ENCODE measurements at regions not wholly inside any gene's neighbourhood (a gene's known extent, or its start where the extent isn't known, plus 50 kb on each side); places are given as distances from the start of the nearest gene placed in this dataset.
A peak's percentile ranks its signal among the peaks of the same experiment; 100 is the strongest.

DNA sequence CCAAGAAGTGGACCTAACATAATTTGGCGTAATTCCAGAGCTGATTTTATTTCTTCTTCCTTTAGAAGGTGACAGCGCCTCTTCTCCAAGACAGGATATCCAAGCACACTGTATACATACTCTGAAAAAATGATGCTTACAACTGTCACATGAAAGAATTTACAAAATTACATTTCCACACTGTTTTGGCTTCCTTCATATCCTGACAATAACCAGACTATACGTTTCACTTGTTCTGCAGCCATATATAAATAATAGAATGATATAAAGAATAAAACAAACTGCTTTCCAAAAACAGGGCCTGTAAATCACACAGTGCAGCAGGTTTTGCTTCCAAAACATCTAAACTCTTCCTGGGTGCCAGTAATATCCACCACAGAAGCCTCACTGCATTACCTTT, 141.6 kb downstream of the FBXO8 start:
- H3K4me3 ChIP-seq, result no peak overlapping the region
- no peaks in the 10 kb centered on the region for H3K9me3 ChIP-seq (replicated peaks)
- H3K4me1 ChIP-seq (replicated peaks), result no peaks in the 10 kb centered on the region
- peaks cover 17% of the 10 kb centered on the region for H3K27me3 ChIP-seq (replicated peaks)
- no peak overlapping the region for H3K27ac ChIP-seq
- no peaks in the 10 kb centered on the region for H3K36me3 ChIP-seq
- no peak for DNase-seq (ENCODE audit: low read depth in 1 of 2, low spot score in 2 of 2)

DNA sequence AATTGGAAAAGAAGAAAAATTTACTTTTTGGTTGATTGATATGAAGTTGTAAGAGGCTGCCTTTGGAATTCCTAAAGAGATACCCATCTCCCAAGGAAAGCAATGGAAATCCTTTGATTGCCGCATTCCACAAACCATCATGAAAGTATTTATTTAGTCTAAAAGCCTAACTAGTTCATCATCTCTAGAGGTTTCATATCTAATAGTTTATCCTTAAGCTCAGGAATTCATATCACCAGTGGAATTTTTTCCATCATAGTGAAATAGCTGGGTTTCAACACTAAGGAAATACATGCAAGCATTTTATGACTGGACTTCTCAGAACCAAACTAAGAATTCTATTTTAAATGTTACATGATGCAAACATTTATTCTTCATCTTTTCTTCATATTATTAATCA, 144.9 kb downstream of the FBXO8 start:
- H3K4me3 ChIP-seq, result no peak overlapping the region
- H3K4me1 ChIP-seq (replicated peaks), result no peaks in the 10 kb centered on the region
- no peaks in the 10 kb centered on the region for H3K36me3 ChIP-seq
- DNase-seq (ENCODE audit: low read depth in 1 of 2, low spot score in 2 of 2), result no peak
- H3K27me3 ChIP-seq (replicated peaks), result peaks cover 9% of the 10 kb centered on the region
- no peaks in the 10 kb centered on the region for H3K9me3 ChIP-seq (replicated peaks)
- H3K27ac ChIP-seq, result no peak overlapping the region

DNA sequence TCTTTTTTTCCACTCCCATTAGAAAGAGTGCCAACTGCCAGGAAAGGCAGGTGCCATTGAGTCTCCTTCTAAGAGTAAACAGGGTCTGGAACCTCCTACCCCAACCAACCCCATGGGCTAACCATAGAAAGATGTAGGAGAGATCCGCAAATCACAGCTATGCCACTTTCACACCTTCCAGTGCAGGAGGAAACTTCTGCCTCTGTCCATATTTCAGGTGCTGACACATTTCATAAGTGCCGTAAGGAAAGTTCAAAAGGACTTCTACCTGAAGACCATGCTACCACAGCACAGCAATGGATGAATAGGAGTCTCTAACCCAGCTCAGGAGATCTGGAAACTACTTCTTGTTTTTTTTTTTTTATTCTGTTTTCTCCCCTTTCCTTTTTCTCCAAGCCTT, 145.8 kb downstream of the FBXO8 start:
- Histone ChIP-seq H3K9me3 (replicated peaks) (no peaks in the 10 kb centered on the region), H3K4me1 (replicated peaks) (no peaks in the 10 kb centered on the region), H3K4me3 (no peak overlapping the region), H3K27me3 (replicated peaks) (peaks cover 9% of the 10 kb centered on the region), H3K27ac (no peak overlapping the region), H3K36me3 (no peaks in the 10 kb centered on the region)
- DNase-seq (ENCODE audit: low read depth in 1 of 2, low spot score in 2 of 2), result no peak

DNA sequence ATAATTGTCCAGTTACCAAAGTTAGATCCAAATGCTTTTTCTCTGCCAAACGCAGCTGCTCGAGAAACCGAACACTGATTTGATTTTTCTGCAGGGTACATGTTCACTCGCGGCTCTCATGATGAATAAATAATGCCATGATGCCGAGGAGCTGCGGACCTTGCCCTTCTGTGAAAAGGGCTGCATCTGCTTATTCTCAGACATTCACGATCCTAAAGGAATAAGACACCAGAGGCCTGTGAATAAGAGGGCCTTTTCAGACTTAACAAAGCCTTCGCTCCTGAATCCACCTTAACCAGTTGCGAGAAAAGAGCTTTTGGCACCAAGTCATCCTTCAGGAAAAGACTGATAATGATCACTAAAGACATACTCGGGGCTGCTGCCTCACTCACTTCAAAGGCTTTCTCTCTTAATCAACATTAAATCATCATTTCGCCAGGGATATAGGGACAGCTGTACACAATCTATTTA, 147.5 kb downstream of the FBXO8 start:
- H3K27me3 ChIP-seq (replicated peaks), result peaks cover 4% of the 10 kb centered on the region; the same call in 1 of the 2 replicates
- no peak overlapping the region for H3K27ac ChIP-seq
- H3K9me3 ChIP-seq (replicated peaks), result no peaks in the 10 kb centered on the region
- no peak for DNase-seq (ENCODE audit: low read depth in 1 of 2, low spot score in 2 of 2)
- H3K36me3 ChIP-seq, result no peaks in the 10 kb centered on the region
- H3K4me1 ChIP-seq (replicated peaks), result no peaks in the 10 kb centered on the region
- no peak overlapping the region for H3K4me3 ChIP-seq

DNA sequence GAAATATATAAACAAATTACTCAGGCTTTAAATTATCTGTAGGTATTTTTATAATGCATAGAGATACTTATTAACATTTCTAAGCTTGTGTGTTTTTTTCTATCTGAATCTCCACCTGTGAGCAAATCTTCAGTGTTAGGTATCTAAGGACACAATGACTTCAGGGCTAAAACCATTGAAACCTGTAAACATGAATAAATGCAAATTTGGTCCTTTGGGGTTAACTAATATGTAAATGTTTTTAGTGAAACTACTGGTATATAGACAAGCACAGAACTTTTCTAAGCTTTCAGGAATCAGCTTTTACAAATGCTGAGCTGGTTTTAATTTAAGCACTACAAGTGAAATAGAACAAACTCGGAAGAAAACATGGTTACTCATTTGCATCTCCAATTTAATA, 147.9 kb downstream of the FBXO8 start:
- no peak overlapping the region for H3K27ac ChIP-seq
- H3K4me3 ChIP-seq, result no peak overlapping the region
- H3K4me1 ChIP-seq (replicated peaks), result no peaks in the 10 kb centered on the region
- H3K27me3 ChIP-seq (replicated peaks), result peaks cover 4% of the 10 kb centered on the region; the same call in 1 of the 2 replicates
- DNase-seq (ENCODE audit: low read depth in 1 of 2, low spot score in 2 of 2), result no peak
- no peaks in the 10 kb centered on the region for H3K36me3 ChIP-seq
- H3K9me3 ChIP-seq (replicated peaks), result no peaks in the 10 kb centered on the region

DNA sequence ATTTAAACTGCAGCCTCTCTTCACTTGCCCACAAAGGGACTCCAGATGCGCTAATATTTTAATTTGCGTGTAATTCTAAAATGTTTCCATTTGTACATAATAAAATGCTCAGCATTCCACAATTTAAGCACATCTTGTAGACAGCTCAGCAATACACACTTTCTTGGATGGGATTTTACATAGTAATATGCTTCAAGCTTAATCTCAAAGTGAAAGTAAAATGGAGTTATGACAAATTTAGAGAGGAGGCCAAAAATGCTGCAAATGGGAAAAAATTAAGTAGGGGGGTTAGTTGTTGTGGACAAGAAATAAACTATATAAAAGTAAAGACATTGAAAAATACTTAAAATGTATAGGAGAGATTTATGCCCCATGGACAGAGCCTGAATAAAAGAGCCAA, 149.1 kb downstream of the FBXO8 start:
- Histone ChIP-seq H3K27me3 (replicated peaks) (peaks cover 4% of the 10 kb centered on the region; the same call in 1 of the 2 replicates), H3K9me3 (replicated peaks) (no peaks in the 10 kb centered on the region), H3K27ac (no peak overlapping the region), H3K4me1 (replicated peaks) (no peaks in the 10 kb centered on the region), H3K4me3 (no peak overlapping the region), H3K36me3 (no peaks in the 10 kb centered on the region)
- DNase-seq (ENCODE audit: low read depth in 1 of 2, low spot score in 2 of 2), result no peak

DNA sequence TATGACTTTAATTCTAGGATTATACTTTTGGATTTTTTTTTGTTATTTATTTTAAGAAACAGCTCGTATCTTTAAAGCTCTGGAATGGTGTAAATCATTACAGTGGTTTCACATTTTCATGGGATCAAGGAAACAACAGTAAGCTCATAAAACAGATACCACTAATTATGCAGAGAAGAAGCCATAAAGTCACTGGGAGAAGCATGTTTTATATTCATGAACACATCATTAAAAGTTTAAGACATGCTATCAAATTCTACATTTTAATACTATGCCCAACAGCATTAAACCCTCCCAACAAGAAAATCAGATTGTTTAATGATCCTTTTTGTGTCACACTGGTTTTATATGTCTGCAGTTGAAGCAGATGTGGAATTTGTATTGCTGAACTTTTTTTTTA, 149.9 kb downstream of the FBXO8 start:
- H3K27ac ChIP-seq, result no peak overlapping the region
- H3K4me1 ChIP-seq (replicated peaks), result no peaks in the 10 kb centered on the region
- peaks cover 4% of the 10 kb centered on the region; the same call in 1 of the 2 replicates for H3K27me3 ChIP-seq (replicated peaks)
- no peaks in the 10 kb centered on the region for H3K36me3 ChIP-seq
- DNase-seq (ENCODE audit: low read depth in 1 of 2, low spot score in 2 of 2), result no peak
- no peak overlapping the region for H3K4me3 ChIP-seq
- no peaks in the 10 kb centered on the region for H3K9me3 ChIP-seq (replicated peaks)

DNA sequence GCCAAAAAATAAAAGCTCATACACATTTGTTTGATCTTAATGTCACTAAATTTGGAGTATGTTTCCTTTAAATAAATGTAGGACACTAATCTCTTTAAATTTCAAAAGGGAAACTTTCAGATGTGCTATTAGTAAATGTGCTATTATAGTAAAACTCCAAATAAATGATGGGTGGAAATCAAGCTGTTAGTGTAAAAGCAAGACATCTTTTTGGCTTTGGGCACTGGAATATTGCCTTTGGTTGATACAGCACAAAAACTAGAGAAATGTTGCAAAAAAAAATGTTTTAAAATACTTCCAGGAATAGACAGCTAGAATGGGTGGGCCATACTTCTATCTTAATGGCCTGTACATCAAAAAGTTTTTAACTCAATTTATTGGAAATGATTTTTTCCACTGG, 151.6 kb downstream of the FBXO8 start:
- DNase-seq (ENCODE audit: low read depth in 1 of 2, low spot score in 2 of 2), result no peak
- no peaks in the 10 kb centered on the region for H3K9me3 ChIP-seq (replicated peaks)
- H3K27ac ChIP-seq, result no peak overlapping the region
- no peaks in the 10 kb centered on the region for H3K36me3 ChIP-seq
- H3K27me3 ChIP-seq (replicated peaks), result 0 out of 2 replicates have a peak, but pooled peaks cover 4% of the 10 kb centered on the region
- H3K4me3 ChIP-seq, result no peak overlapping the region
- H3K4me1 ChIP-seq (replicated peaks), result no peaks in the 10 kb centered on the region

DNA sequence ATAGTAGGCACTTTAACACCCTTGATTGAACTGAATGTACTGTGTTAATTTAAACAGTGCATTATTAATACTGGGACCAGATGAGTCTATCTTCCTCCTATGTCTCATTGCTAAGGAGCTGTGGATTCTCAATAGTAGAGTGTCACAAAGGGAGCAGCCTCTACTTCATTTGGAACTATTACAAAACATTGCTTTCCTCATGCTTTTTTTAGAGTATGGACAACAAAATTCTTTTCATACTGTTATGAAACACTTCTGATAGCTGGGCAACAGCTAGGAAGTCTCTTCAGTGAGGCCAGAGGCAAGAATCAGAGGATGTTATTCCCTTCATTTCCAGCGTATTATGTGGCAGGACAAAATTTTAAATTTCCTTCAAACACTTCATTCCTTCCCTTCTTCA, 160.8 kb downstream of the FBXO8 start:
- no peak for DNase-seq (ENCODE audit: low read depth in 1 of 2, low spot score in 2 of 2)
- H3K36me3 ChIP-seq, result no peaks in the 10 kb centered on the region
- H3K9me3 ChIP-seq (replicated peaks), result no peaks in the 10 kb centered on the region
- no peak overlapping the region for H3K4me3 ChIP-seq
- H3K27ac ChIP-seq, result no peak overlapping the region
- H3K4me1 ChIP-seq (replicated peaks), result no peaks in the 10 kb centered on the region
- H3K27me3 ChIP-seq (replicated peaks), result 0 out of 2 replicates have a peak, but pooled peaks cover 4% of the 10 kb centered on the region

DNA sequence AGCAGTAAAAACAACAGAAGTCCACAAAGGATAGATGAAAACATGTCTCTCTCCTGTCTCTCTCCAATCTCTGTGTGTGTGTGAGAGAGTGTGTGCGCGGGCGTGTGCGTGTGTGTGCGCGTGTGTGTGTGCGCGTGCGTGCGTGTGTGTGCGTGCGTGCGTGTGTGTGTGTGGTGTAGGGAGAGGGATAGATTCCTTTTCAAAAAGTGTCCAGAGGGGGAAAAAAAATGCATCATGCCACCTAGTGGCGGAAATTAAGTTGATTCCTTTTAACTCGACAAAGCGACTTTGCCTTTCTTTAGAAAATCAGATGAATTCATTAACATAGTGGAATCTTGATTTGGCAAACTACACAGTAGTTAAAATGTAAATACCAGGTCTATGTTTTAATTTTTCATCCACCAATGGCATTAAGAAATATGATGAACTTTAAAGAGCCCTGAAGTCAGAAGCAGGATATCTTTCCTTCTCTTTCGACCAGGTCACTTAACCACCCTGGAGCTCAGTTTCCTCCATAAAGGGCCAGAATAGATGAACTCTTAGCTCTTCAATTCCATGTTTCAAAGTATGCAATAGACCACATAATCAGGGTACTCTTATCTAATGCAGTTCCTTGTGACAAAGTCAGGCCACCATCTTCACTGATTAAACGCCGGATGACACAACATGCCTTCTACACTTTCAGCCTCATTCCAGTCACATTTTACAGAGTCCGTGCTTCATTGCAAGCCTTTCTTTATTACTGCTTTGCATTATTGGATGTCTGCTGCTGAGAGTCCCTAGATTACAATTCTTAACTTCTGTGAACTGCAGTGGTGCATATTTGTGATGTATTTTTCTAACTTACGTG, 162.8 kb downstream of the FBXO8 start:
- no peak overlapping the region for H3K27ac ChIP-seq
- 0 out of 2 replicates have a peak, but pooled peaks cover 4% of the 10 kb centered on the region for H3K27me3 ChIP-seq (replicated peaks)
- no peaks in the 10 kb centered on the region for H3K4me1 ChIP-seq (replicated peaks)
- no peaks in the 10 kb centered on the region for H3K36me3 ChIP-seq
- no peaks in the 10 kb centered on the region for H3K9me3 ChIP-seq (replicated peaks)
- DNase-seq (ENCODE audit: low read depth in 1 of 2, low spot score in 2 of 2), result peak; percentile 43 to 44
- peak overlapping the region; percentile 14; the same call in 1 of the 2 replicates for H3K4me3 ChIP-seq

DNA sequence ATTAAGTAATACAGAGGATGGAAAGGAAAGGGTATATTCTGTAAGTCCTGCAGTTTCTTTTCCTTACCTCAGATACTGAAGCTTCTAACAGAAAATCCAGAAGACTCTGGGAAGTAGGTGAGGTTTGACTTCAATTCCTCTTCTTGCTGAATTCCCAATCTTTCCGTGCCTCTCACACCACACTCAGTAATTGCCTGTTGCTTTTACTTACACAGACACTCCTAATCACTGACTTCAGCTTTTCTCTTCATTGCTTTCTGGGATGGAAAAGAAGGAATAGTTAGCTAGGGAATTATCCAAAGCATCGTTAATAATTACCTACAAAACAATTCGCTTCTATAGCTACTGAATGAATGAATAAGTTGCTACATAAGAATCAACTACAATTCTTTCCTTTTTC, 163.6 kb downstream of the FBXO8 start:
- DNase-seq (ENCODE audit: low read depth in 1 of 2, low spot score in 2 of 2), result no peak
- Histone ChIP-seq H3K4me1 (replicated peaks) (no peaks in the 10 kb centered on the region), H3K27me3 (replicated peaks) (0 out of 2 replicates have a peak, but pooled peaks cover 4% of the 10 kb centered on the region), H3K27ac (no peak overlapping the region), H3K4me3 (no peak overlapping the region), H3K9me3 (replicated peaks) (no peaks in the 10 kb centered on the region), H3K36me3 (no peaks in the 10 kb centered on the region)

DNA sequence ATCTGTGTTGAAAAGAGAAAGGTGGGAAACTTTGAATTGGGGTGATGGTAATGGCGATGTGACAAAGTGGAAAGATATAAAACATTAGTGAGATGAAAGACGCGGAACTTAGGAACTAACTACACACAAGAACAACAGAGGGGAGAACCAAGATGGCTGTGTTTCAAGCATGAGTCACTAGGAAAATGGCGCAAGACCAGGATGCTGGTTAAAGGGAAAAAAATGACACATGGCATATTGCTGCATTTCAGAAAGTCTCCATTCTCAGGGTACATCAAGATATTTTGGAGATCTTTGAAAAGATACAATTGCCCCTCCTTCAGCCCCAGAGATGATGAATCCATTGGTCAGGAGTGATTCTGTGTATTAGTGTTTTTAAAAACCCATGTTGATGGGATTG, 164.4 kb downstream of the FBXO8 start:
- DNase-seq (ENCODE audit: low read depth in 1 of 2, low spot score in 2 of 2), result no peak
- H3K4me3 ChIP-seq, result no peak overlapping the region
- no peaks in the 10 kb centered on the region for H3K36me3 ChIP-seq
- no peaks in the 10 kb centered on the region for H3K4me1 ChIP-seq (replicated peaks)
- 0 out of 2 replicates have a peak, but pooled peaks cover 4% of the 10 kb centered on the region for H3K27me3 ChIP-seq (replicated peaks)
- H3K9me3 ChIP-seq (replicated peaks), result no peaks in the 10 kb centered on the region
- H3K27ac ChIP-seq, result no peak overlapping the region

DNA sequence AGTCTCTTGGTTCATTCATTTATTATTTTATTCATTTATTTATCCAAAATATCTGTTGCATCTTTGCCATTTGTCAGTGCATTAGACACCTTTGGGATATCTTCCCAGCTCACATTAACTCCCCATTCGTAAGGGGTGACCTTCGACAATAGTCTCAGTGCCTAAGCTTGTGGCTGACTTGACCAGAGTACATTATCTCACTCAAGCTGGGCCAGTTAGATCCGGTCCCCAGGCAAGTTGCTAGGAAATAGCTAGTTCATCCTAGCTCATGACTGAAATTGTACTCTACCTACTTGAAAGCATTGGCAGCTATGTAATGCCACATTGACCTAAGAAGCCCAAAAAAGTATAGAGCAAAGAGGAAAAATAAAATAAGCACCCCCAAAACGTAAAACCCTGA, 165.3 kb downstream of the FBXO8 start:
- Histone ChIP-seq H3K4me1 (replicated peaks) (no peaks in the 10 kb centered on the region), H3K27ac (no peak overlapping the region), H3K36me3 (no peaks in the 10 kb centered on the region), H3K9me3 (replicated peaks) (no peaks in the 10 kb centered on the region), H3K27me3 (replicated peaks) (0 out of 2 replicates have a peak, but pooled peaks cover 4% of the 10 kb centered on the region), H3K4me3 (no peak overlapping the region)
- no peak for DNase-seq (ENCODE audit: low read depth in 1 of 2, low spot score in 2 of 2)

DNA sequence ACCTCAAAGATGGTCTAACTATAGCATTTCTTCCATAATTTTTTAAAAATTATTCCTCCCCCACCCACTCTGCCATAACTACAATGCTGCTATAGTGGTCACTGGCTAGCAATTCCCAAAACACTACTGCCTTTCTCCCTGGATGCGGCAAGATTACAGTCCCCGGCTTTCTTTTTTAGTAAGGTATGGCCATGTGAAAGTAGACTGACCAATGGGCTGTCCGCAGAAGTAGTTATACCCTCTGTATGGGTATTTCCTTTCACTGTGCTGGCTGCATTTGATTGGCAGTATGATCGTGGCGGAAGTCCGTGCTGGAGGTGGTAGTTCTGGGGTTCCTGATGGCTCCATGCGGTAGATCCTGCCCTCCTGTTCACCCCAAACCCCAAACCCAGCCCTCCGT, 166.0 kb downstream of the FBXO8 start:
- Histone ChIP-seq H3K27ac (no peak overlapping the region), H3K4me1 (replicated peaks) (no peaks in the 10 kb centered on the region)
- DNase-seq (ENCODE audit: low read depth in 1 of 2, low spot score in 2 of 2), result no peak

More for the DNA sequence above, 166.0 kb downstream of the FBXO8 start:
- Histone ChIP-seq H3K9me3 (replicated peaks) (no peaks in the 10 kb centered on the region), H3K27me3 (replicated peaks) (0 out of 2 replicates have a peak, but pooled peaks cover 4% of the 10 kb centered on the region), H3K36me3 (no peaks in the 10 kb centered on the region), H3K4me3 (no peak overlapping the region)
